ENCODE measurements at regions not wholly inside any gene's neighbourhood (a gene's known extent, or its start where the extent isn't known, plus 50 kb on each side); places are given as distances from the start of the nearest gene placed in this dataset.

DNA sequence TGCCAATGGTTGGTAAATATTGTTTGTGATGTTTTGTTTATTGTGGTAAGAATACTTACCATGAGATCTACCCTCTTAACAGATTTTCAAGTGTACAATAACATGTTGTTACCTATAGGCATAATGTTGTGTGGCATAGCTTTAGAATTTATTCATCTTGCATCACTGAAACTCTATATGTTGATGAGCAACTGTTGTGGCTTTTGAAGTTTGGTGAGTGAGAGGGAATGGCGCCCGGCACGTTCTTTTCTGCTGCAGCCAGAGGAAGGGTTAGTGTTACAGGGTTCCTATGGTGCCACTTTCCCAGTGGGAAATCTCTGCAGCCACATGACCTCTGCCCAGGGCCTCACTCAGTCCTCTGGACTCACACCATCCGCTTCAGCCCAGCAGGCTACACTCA lies 342.5 kb upstream of the ADGRL2 start:
- Histone ChIP-seq H3K4me1 (no peaks in the 10 kb centered on the region), H3K27me3 (no peaks in the 10 kb centered on the region), H3K4me3 (no peak overlapping the region), H3K27ac (no peak overlapping the region), H3K9me3 (no peaks in the 10 kb centered on the region), H3K36me3 (no peaks in the 10 kb centered on the region)
- DNase-seq (ENCODE audit: low spot score in 2 of 2), result no peak
- intact Hi-C loops (cut with DNase I; ENCODE audit: low total_unique reads), result no loop called here
- TF ChIP-seq, protein P1, sequence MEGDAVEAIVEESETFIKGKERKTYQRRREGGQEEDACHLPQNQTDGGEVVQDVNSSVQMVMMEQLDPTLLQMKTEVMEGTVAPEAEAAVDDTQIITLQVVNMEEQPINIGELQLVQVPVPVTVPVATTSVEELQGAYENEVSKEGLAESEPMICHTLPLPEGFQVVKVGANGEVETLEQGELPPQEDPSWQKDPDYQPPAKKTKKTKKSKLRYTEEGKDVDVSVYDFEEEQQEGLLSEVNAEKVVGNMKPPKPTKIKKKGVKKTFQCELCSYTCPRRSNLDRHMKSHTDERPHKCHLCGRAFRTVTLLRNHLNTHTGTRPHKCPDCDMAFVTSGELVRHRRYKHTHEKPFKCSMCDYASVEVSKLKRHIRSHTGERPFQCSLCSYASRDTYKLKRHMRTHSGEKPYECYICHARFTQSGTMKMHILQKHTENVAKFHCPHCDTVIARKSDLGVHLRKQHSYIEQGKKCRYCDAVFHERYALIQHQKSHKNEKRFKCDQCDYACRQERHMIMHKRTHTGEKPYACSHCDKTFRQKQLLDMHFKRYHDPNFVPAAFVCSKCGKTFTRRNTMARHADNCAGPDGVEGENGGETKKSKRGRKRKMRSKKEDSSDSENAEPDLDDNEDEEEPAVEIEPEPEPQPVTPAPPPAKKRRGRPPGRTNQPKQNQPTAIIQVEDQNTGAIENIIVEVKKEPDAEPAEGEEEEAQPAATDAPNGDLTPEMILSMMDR (IDR thresholded peaks at IDR 0.05), result no peak
- TF ChIP-seq POLR2A (IDR thresholded peaks at IDR 0.05), result no peak
- no peak for TF ChIP-seq POLR2AphosphoS5 (IDR thresholded peaks at IDR 0.05)

DNA sequence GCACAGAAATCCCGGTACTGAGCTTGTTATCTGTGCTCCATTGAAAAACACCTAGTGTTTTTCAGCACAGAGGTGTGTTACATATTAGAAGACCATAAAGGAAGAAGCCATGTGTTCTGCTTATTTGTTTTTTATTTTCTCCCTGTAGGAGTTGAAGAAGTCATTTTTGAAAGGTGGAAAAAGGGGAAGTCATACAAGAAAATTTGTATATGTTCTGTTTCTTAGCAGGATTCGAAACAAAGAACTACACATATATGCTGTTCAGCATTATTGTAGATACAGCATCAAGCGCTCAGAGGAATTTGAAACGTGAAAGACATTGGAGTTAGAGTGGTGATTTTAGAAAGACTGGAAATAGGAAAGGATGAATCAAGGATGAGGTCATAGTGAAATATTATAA lies 345.3 kb upstream of the ADGRL2 start:
- TF ChIP-seq POLR2AphosphoS5 (IDR thresholded peaks at IDR 0.05) (no peak), POLR2A (IDR thresholded peaks at IDR 0.05) (no peak)
- TF ChIP-seq, protein P1 (IDR thresholded peaks at IDR 0.05), result no peak
- Histone ChIP-seq H3K9me3 (no peaks in the 10 kb centered on the region), H3K27me3 (no peaks in the 10 kb centered on the region), H3K4me1 (no peaks in the 10 kb centered on the region), H3K36me3 (no peaks in the 10 kb centered on the region), H3K4me3 (no peak overlapping the region), H3K27ac (no peak overlapping the region)
- intact Hi-C loops (cut with DNase I; ENCODE audit: low total_unique reads), result no loop called here
- DNase-seq (ENCODE audit: low spot score in 2 of 2), result no peak

DNA sequence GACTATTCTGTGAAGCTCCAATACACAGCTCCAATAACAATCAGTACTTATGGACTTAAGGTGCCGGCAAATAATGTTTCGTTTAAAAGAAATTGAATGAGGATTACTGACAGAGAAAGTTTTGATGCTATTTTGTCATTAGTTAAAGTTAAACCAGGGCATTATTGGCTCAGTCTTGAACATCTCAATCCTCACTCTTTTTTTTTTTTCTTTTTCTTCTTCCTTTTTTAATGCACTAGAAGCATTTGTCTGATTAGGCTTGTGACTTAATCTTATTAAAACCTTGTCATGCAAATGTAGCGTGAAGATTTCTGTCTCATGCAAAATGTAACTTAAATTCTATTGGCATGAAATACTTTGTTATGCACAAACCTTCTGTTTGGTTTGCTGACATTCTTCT lies 346.8 kb upstream of the ADGRL2 start:
- Histone ChIP-seq H3K27ac (no peak overlapping the region), H3K4me1 (no peaks in the 10 kb centered on the region), H3K9me3 (no peaks in the 10 kb centered on the region), H3K36me3 (no peaks in the 10 kb centered on the region), H3K4me3 (no peak overlapping the region), H3K27me3 (no peaks in the 10 kb centered on the region)
- intact Hi-C loops (cut with DNase I; ENCODE audit: low total_unique reads), result no loop called here
- no peak for DNase-seq (ENCODE audit: low spot score in 2 of 2)
- TF ChIP-seq, protein P1 (IDR thresholded peaks at IDR 0.05), result no peak
- TF ChIP-seq POLR2AphosphoS5 (IDR thresholded peaks at IDR 0.05) (no peak), POLR2A (IDR thresholded peaks at IDR 0.05) (no peak)

GRCh38 chr1:81453367-81453703 lies 347.4 kb upstream of the ADGRL2 start:
- intact Hi-C loops (cut with DNase I; ENCODE audit: low total_unique reads), result no loop called here

GRCh38 chr1:81452693-81453366 lies 347.9 kb upstream of the ADGRL2 start:
- H3K4me1 ChIP-seq, result no peaks in the 10 kb centered on the region
- intact Hi-C loops (cut with DNase I; ENCODE audit: low total_unique reads), result no loop called here
- TF ChIP-seq POLR2AphosphoS5 (IDR thresholded peaks at IDR 0.05) (no peak), POLR2A (IDR thresholded peaks at IDR 0.05) (no peak)
- TF ChIP-seq, protein P1 (IDR thresholded peaks at IDR 0.05), result no peak
- no peaks in the 10 kb centered on the region for H3K27me3 ChIP-seq
- no peak overlapping the region for H3K27ac ChIP-seq
- H3K36me3 ChIP-seq, result no peaks in the 10 kb centered on the region
- H3K9me3 ChIP-seq, result no peaks in the 10 kb centered on the region
- DNase-seq (ENCODE audit: low spot score in 2 of 2), result no peak
- no peak overlapping the region for H3K4me3 ChIP-seq

More at GRCh38 chr1:81453367-81453703, 347.4 kb upstream of the ADGRL2 start:
- TF ChIP-seq, protein P1 (IDR thresholded peaks at IDR 0.05), result no peak
- TF ChIP-seq POLR2AphosphoS5 (IDR thresholded peaks at IDR 0.05) (no peak), POLR2A (IDR thresholded peaks at IDR 0.05) (no peak)
- no peaks in the 10 kb centered on the region for H3K27me3 ChIP-seq
- H3K36me3 ChIP-seq, result no peaks in the 10 kb centered on the region
- DNase-seq (ENCODE audit: low spot score in 2 of 2), result no peak
- no peaks in the 10 kb centered on the region for H3K4me1 ChIP-seq
- no peaks in the 10 kb centered on the region for H3K9me3 ChIP-seq
- H3K4me3 ChIP-seq, result no peak overlapping the region
- no peak overlapping the region for H3K27ac ChIP-seq

Data from breast epithelium (tissue), 4 donors.